LoVo (cell line): ENCODE measurements at regions not wholly inside any gene's neighbourhood (a gene's known extent, or its start where the extent isn't known, plus 50 kb on each side); places are given as distances from the start of the nearest gene placed in this dataset.

Experiments used
- DNase-seq: peaks from one replicate; pipeline ENCODE4 v3.0.0-alpha.2; 2016; ENCODE audit warnings: low spot score

DNA sequence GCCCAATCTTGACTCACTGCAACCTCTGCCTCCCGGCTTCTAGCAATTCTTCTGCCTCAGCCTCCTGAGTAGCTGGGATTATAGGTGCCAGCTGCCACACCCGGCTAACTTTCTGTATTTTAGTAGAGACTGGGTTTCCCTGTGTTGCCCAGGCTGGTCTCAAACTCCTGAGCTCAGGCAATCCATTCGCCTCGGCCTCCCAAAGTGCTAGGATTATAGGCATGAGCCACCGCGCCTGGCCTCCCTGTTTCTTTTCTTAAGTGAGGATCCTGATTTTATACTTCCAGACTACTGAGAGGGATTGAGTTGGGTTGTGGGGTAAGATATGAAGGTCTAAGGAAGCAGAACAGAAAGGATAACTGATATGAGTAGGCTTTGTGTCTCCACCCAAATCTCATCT lies 106.8 kb downstream of the CNTN3 start:
- no peak for DNase-seq

DNA sequence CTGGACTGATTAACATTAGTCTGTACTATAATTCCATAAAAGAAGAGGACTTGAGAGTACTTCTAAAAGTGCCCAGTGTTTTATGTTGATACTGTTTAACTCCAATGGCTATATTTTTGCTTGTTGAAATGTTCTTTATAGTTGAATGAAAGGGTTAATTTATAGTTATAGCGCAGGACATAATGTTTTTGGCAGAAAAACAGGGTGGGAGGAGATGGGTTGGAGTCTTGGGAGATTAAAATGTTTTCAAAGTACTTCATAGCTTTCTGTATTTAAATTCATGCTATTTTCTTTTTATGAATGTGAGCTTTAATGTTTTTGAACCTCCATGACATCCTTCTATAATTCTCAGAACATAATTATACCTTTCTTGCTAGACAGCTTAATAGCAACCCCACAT lies 108.2 kb downstream of the CNTN3 start:
- no peak for DNase-seq

DNA sequence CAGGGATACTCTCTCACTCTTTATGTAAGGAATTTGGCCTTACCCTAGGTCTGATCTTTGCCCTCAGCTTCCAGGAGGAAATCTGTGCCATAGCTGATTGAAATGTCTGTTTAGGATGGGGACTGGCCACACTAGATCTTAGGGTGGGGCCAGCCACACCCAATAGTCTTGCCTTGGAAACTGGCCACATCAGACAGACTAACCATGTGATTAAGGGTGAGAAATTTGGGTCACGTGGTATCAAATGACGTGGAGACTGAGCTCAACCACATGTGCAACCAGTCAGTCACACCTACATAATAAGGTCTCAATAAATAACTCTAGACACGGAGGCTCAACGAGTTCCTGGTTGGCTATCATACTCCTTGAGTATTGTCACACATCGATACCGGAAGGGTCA lies 113.5 kb downstream of the CNTN3 start:
- DNase-seq, result no peak

DNA sequence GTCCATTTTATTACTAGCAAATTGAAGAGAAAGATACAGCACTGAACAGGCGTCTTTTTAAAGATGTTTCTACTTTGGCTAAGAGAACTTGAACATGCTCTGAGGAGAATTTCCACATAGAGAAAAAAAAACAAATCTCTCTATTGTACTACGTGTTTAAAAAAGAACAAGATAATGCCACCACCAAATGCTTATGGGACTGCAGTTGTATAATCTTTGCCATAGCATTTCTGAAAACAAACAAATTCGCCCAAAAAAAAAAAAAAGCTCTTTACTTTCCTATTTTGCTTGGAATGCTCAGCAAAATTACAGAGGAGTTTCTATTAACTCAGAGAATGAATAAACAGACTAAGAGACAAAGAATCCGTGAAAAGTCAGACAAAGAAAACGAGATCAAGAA lies 114.2 kb downstream of the CNTN3 start:
- DNase-seq, result no peak

DNA sequence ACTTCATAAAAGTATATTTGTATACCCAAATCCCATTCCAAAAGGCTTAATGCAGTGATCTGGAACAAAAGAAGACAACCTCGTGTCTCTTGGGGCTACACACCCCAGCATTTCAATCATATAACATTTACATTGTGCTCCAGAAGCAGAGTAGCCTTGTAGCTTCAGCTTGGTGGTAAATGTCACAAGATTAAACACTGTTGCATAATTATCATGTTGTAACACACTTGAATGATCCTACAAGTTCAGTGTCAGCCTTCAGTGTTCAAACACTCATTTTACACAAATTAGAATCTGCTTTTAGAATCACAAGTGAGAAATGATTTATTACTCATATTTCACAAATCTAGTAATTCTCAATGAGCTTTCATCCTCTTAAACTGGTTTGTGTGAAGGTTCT lies 122.6 kb downstream of the CNTN3 start:
- no peak for DNase-seq

DNA sequence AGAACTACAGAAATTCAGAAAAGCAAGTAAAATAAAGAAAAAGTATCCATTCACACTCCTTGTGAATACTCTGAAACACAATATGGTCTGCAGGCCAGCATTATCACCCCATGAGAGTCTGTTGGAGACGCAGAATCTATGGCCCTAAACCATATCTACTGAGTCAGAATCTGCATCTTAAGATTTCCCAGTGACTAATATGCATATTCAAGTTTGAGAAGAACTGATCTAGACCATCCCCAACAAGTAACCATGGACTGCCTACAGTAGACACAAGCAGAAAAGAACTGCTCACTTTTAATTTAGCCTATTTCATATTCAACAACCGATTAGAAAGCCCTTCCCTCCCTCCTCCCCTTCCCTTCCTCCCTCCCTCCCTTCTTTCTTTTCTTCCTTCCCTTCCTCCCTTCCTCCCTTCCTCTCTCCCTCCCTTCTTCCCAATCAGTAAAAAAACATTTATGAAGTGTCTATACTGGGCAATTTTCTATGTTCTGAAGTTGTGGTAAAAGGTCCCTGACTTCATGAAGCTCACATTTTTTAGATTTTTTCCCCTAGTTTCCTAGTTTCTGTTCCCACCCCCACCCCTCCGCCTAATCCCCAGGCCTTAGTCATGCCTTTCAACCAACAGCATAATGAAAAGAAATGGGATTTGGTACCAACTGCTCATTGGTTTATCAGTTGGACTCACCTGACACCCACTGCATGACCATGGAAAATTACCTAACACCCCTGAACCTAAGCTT lies 125.2 kb downstream of the CNTN3 start:
- no peak for DNase-seq

DNA sequence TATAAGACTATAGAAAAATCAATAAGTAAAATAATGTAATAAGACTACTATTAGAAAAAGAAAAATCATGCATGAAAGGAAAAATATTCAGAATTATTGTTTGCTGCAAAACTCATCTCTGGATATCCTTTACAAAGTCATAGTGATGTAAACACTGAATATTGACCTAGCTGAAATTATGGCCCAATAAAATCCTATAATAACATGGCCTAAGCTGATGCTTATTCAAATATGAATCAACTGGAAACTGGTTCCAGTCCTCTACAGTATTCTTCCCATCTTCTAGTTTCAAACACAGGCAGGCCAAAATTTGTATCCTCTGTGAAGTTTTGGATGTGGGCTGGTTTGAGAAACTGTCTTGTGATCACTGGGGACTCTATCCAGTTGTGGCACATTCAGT lies 134.5 kb downstream of the CNTN3 start:
- DNase-seq, result no peak

DNA sequence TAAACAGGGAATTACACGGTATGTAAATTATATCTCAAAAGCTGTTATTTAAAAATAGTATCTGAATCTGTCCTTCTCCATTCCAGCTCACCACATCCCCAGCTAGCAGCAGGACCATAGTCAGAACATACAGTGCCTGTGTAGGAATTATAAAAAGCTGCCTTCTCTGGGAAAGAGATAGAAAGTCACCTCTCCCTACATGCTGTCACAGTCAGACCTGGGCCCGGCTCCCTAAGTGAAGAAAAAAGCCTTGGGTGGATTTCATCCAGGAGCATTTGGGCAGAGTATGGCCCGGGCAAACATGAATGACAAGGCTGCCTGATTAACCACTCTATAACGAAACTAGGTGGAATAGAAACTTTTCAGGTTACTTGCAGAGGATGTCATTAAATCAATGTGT lies 144.1 kb downstream of the CNTN3 start:
- DNase-seq, result no peak

DNA sequence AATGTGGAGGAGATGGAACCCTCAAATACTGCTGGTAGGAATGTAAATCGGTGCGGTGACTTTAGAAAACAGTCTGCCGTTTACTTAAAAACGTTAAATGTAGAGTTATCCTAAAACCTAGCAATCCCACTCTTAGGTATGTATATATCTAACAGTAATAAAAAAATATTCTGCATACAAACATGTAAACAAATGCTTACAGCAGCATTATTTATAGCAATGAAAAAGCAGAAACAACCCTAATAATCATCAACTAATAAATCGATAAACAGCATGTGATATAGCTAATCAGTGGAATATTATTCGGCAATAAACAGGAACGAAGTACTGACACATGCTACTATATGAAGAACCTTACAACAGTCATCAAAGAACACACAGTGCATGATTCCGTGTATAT lies 144.7 kb downstream of the CNTN3 start:
- no peak for DNase-seq

DNA sequence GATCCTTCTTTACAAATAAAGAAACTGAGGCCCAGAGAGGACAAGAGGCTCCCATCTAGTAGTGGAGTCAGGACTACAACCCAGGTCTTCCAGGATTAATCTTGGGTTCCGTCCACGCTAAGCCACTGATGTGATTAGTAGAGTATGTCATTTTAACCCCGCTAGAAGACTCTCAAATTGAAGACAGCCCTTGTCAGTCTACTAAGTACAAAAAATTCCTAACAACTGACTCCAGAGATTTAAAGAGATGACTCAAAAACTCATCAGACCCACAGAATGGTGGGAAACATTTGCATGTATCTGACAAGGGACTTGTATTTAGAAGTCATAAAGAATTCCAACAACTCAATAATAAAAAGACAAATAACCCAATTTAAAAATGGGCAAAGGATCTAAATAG lies 145.3 kb downstream of the CNTN3 start:
- DNase-seq, result no peak

DNA sequence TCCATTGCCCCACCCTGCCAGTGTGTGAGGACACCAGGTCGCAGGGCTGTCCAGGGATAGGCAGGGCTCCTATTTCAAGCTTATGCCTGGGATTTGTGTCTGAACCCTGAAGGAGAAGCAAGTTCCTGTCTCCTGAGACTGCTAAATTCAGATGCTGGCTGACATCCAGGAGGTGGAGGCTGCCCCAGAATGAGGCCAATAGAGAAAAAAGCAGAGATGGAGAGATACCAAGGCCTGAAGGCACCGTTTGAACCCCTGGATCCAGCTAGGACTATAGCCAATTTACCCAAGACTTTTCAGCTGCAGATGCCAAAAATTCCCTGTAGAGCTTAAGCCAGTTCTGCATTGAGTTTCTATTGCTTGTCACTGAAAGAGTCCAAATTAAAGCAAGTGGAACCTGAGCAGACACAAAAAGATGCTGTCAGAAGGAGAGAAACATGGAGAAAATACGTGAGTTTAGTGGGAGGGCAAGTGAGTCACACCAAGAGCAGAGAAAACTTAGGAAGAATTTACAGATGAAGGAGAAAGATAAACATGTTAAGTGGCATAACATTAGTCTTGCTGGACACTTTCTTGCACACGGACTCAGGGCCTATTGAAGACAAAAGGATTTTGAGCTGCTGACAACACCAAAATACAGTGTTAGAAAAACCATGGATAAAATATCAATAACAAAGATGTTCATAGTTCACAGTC lies 148.6 kb downstream of the CNTN3 start:
- DNase-seq, result no peak

DNA sequence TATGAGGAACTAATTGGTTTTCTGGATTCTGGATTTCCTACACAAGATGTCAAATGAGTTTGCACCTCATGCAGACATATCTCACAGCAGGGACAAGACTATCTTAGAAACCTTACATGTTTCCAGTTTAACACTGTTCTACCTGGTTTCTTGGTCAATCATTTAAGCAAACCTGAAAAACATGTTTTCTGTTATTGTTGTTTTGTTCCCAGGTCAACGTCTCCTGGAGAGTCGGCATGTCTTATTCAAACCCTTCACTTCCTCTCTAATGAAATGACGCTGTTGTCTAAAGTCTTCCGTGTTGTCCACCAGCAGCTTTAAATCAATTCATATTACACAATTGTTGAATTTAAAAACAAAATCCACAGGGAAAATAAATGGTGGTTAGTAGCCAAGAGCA lies 150.9 kb downstream of the CNTN3 start:
- DNase-seq, result no peak

DNA sequence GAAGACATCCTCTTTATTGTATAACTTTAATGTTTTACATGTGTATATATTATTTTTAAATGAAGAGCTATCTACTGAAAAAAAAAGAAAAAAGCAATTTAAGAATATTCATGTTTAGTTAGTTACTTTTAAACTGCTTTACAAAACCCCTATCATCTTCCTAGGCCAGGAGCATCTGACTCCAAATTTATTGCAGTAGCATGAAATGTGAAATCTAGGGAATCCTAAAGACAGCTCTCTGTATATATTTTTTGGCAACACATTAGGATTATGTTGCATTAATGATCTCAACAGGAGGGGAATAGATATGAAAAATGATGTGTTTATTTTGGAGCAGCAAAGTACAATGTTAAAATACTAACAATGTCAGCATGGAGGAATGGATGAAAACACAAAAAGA lies 158.3 kb downstream of the CNTN3 start:
- DNase-seq, result no peak

DNA sequence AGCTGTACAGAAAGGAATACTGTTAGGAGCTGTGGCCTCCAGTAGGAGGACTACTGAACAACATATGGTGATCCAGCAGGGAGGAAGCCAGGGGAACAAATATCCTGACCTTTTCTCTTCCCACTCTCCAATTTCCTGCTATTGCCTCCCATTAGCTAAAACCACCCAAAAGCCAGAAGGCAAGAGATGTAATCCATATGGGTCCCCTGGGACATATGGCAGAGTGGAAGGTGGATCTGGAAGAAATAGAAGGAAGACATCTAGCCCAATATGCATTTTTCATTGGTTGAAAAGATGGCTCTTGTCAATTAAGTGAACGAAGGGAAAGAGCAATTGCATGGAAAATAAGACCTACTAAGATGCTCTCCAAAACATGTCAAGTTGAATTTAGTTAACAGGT lies 167.2 kb downstream of the CNTN3 start:
- DNase-seq, result no peak

DNA sequence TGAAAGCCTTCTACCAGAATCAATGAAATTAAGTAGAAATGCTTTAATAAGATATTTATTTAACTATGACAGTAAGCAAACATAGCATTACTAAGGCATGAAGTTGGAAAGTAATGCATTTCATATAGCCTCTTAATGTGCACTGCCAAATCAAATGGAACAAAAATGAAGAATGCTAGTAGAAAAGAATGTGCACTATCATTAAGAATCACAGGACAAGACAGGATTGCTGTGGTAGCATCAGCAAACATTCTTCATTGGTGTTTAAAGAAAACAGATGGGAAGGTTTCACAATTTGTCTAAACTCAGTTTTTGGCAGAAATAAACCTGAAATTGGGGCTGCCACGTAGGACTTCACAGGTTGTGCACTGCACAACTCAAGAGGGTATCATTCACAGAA lies 168.9 kb downstream of the CNTN3 start:
- no peak for DNase-seq

DNA sequence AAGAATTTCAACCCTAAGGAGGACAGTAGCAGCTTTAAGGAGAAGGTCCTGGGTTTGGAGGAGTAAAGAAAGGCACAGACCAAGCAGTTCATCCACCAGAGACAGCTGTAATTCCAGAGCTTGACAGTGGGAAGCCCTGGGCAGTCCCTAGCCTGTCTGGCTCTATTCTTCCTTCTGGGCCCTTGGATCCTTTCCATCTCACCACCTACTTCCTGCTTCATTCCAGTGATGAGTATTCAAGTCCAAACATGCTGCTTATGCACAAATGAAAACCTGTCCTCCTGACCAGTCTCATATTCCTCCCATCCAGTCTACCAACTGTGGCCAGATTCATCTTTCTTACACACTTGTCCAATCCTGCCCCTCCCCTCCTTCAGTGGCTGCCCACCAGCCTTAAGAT lies 171.4 kb downstream of the CNTN3 start:
- no peak for DNase-seq

DNA sequence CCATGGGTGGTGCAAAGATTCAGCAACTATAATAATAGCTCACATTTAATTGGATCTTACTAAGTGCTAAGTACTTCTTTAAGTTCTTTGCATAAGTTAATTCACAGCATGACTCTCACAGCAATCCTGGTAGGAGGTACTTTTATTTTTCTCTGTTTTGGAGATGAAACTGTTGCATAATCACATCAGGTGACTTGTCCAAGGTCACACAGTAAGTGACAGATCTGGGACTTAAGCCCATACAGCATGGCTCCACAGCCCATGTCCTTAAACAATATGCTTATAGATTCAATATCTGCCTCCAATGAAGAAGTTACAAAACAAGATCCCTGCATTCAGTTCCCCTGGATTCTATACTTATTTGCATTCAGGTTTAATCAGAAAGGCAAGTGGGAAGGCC lies 171.8 kb downstream of the CNTN3 start:
- no peak for DNase-seq

DNA sequence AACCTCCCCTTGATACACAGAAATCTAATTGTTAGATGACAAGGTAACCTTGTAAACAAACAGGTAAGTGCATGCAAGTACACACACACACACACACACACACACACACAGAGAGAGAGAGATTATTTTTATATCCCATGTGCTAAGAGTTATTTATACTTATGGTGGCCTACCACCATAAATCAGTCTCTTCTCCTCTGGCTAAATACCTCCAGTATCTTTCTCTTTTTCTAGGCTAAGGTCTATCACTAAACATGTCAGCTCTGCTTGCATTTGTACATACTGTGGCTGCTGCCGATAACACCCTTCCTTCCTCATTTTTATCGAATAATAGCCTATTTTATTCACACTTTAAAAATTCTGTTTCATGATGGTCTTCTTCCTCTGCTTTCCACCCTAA lies 172.4 kb downstream of the CNTN3 start:
- DNase-seq, result no peak

DNA sequence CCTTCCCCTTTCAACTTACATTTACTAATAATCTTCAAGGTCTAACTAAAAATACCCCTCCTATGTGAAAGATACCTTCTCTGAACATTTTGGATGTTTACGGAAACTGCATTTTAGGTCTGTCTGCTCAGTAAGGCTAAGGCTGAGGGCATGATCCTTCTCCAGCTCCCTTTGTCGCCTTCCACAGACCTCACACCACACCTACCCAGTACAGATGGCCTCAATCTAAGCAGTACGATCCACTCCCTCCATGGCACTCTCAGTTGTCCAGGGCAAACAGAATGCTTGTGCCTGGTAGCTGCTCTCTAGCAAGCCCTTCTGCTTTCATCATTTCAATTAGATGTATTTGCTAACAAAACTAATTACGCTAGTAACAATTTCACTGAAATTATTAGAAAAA lies 178.3 kb downstream of the CNTN3 start:
- no peak for DNase-seq

DNA sequence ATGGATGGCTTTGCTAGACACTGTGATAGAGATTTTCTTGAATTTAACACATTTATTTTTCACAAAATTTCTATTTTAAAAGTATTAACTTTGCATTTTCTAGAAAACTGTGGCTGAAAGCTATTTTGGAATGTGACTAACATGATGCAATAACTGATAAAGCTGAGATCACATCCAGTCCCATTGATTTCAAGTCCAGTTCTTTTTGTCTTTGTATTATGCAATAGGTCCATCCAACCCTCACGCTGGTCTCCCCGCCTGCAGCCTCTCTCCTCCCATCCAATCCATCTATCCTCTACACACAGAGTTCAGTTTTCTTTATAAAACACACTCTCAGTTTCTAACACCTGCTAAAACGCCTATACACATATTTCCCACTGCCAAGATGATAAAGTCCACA lies 178.8 kb downstream of the CNTN3 start:
- no peak for DNase-seq

DNA sequence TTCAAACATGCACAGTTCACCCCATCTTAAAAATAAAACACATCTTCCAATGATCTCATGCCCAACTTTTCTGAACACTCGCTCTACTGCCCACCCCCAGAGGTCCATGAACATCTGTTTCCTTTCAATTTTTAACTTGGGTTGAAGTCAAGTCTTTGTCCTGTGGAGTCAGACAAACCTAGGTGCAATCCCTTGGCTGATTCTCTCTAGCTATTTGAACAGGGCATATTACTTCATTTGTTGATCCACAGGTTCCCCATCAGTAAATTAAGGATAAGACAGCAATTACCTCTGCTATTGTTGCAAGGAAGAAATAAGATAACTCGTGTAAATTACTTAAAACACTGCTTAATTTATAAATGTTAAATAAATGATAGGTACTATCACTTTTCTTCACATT lies 180.1 kb downstream of the CNTN3 start:
- DNase-seq, result no peak

DNA sequence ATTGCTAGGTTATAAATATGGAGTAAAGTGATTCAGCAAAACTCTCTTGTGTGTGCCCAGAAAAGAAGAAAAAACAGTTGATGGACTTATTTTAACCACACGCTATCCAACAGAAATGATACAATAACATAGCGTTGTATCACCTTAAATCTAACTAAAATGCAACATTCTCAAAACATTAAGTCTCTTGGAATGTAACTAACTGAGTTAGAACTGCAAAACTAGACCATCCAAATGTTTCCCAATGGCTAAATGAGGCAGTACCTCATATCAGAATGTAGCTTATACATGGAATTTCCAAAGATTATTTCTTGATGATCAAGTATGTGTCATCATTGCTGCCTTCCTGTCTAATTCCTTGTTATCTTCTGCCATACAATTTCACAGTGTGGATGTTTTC lies 187.9 kb downstream of the CNTN3 start:
- no peak for DNase-seq

DNA sequence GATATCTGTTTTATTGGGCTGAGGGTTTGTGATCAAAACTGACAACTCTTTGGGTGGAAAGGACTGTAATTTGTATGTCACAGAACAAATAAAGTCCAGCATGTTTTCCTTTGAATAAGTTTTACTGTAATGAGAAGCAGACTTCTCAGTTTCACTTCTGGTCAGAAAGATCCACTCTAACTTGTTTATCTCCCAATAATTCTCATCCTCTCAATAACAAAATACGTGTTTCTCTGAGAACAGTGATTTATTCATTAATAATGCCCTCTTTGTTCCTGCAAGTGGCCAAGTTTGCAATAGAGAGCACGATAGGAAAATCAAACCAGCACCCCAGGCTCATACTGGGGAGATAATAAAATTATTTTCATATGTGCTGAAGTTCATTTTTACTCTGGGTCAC lies 190.6 kb downstream of the CNTN3 start:
- DNase-seq, result no peak

DNA sequence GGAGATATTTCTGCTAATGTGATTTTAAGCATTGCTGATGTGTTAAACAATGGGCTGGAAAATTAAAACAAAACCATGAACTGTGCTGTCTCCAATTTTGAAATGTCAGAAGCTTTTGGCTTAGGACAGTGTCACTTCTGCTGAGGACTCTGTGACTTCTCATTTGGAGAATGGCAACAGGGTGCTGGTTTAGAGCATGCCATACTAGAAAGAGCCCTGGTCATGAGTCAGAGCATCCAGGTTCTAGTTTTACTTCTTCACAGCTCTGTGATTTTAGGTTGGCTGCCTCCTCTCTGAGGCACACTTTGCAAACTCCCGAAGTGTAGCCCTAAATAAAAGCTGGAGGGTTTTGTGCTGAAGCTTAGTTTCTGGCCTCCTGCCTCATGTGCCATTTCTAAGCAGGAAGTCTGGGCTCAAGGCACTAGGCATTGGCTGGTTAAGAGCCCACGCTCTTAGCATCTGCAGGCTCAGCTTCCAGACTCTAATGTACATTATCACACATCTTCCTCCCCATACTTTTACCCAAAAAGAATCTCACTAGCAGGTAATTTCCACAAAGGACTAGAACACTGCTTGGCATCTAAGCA lies 193.8 kb downstream of the CNTN3 start:
- no peak for DNase-seq
